Type B pancreatic cell (in vitro differentiated cells): ENCODE measurements at regions not wholly inside any gene's neighbourhood (a gene's known extent, or its start where the extent isn't known, plus 50 kb on each side); places are given as distances from the start of the nearest gene placed in this dataset.

ENCODE experiments used
- DNase-seq: peaks from one replicate; pipeline ENCODE4 v3.0.0; 2021; ENCODE audit warnings: mixed read lengths; ENCODE audit not compliant: unreplicated experiment; ENCODE audit errors: extremely low spot score
- H3K27ac Mint-ChIP-seq: 2 replicates; pipeline ENCODE4 v1.8.0; 2021; ENCODE audit warnings: mild to moderate bottlenecking, mixed read lengths
- H3K27me3 Mint-ChIP-seq: 2 replicates; pipeline ENCODE4 v1.8.0; 2021; ENCODE audit warnings: mixed read lengths
- H3K36me3 Mint-ChIP-seq: 2 replicates; pipeline ENCODE4 v1.8.0; 2021; ENCODE audit warnings: mixed read lengths
- H3K4me1 Mint-ChIP-seq: one replicate; pipeline ENCODE4 v1.8.0; 2021; ENCODE audit warnings: mixed read lengths; ENCODE audit not compliant: unreplicated experiment
- H3K4me3 Mint-ChIP-seq: 2 replicates; pipeline ENCODE4 v1.8.0; 2021; ENCODE audit warnings: mild to moderate bottlenecking, mixed read lengths
- H3K9me3 Mint-ChIP-seq: 2 replicates; pipeline ENCODE4 v1.8.0; 2021; ENCODE audit warnings: mixed read lengths
- TF ChIP-seq, protein P1 (sequence below): fragments of 200-600 bp; sonication (generic); conservative IDR thresholded peaks from 2 replicates; pipeline ENCODE4 v1.5.0; 2021; ENCODE audit warnings: antibody characterized with exemption, mild to moderate bottlenecking

GRCh38 chr20:54283253-54283652 lies 75.4 kb downstream of the PFDN4 start:
- Mint-ChIP-seq H3K9me3 (peaks cover 3% of the 10 kb centered on the region), H3K36me3 (no peaks in the 10 kb centered on the region), H3K27ac (no peak overlapping the region), H3K27me3 (peaks cover 3% of the 10 kb centered on the region), H3K4me1 (no peaks in the 10 kb centered on the region), H3K4me3 (no peak overlapping the region)
- TF ChIP-seq, protein P1, sequence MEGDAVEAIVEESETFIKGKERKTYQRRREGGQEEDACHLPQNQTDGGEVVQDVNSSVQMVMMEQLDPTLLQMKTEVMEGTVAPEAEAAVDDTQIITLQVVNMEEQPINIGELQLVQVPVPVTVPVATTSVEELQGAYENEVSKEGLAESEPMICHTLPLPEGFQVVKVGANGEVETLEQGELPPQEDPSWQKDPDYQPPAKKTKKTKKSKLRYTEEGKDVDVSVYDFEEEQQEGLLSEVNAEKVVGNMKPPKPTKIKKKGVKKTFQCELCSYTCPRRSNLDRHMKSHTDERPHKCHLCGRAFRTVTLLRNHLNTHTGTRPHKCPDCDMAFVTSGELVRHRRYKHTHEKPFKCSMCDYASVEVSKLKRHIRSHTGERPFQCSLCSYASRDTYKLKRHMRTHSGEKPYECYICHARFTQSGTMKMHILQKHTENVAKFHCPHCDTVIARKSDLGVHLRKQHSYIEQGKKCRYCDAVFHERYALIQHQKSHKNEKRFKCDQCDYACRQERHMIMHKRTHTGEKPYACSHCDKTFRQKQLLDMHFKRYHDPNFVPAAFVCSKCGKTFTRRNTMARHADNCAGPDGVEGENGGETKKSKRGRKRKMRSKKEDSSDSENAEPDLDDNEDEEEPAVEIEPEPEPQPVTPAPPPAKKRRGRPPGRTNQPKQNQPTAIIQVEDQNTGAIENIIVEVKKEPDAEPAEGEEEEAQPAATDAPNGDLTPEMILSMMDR = no peak
- DNase-seq = no peak

GRCh38 chr20:54284928-54285704 lies 77.2 kb downstream of the PFDN4 start:
- TF ChIP-seq, protein P1 = no peak
- Mint-ChIP-seq H3K36me3 (no peaks in the 10 kb centered on the region), H3K4me3 (no peak overlapping the region), H3K4me1 (no peaks in the 10 kb centered on the region), H3K27me3 (peaks cover 3% of the 10 kb centered on the region), H3K9me3 (no peaks in the 10 kb centered on the region), H3K27ac (no peak overlapping the region)
- DNase-seq = no peak

- Mint-ChIP-seq H3K27ac (no peak overlapping the region), H3K27me3 (peaks cover 4% of the 10 kb centered on the region), H3K9me3 (no peaks in the 10 kb centered on the region), H3K4me3 (no peak overlapping the region), H3K4me1 (no peaks in the 10 kb centered on the region), H3K36me3 (no peaks in the 10 kb centered on the region)
- no peak for DNase-seq
- TF ChIP-seq, protein P1 = no peak
Measured at GRCh38 chr20:54290636-54291035, 82.7 kb downstream of the PFDN4 start.

GRCh38 chr20:54291339-54292010 lies 83.6 kb downstream of the PFDN4 start:
- no peak for DNase-seq
- Mint-ChIP-seq H3K27ac (no peak overlapping the region), H3K27me3 (peaks cover 4% of the 10 kb centered on the region), H3K36me3 (no peaks in the 10 kb centered on the region), H3K9me3 (no peaks in the 10 kb centered on the region), H3K4me3 (no peak overlapping the region), H3K4me1 (no peaks in the 10 kb centered on the region)
- TF ChIP-seq, protein P1 = no peak

- H3K4me3 Mint-ChIP-seq = no peak overlapping the region
- peaks cover 4% of the 10 kb centered on the region for H3K27me3 Mint-ChIP-seq
- DNase-seq = no peak
- TF ChIP-seq, protein P1 = no peak
- no peak overlapping the region for H3K27ac Mint-ChIP-seq
- no peaks in the 10 kb centered on the region for H3K4me1 Mint-ChIP-seq
- H3K36me3 Mint-ChIP-seq = no peaks in the 10 kb centered on the region
- no peaks in the 10 kb centered on the region for H3K9me3 Mint-ChIP-seq
Measured at GRCh38 chr20:54292185-54292584, 84.3 kb downstream of the PFDN4 start.
